Stomach (tissue), 4 donors: ENCODE measurements at regions not wholly inside any gene's neighbourhood (a gene's known extent, or its start where the extent isn't known, plus 50 kb on each side); places are given as distances from the start of the nearest gene placed in this dataset.

Experiments used
- CTCF ChIP-seq, 7 experiments: fragments of 450-650 bp in 4 of 7; fragments of 200-600 bp in 3 of 7; sonication (generic) in 3 of 7; IDR thresholded peaks; one replicate each; pipeline ENCODE4 v1.5.1; 2016 to 2019; ENCODE audit warnings: antibody characterized with exemption in 7 of 7, control low read depth in 2 of 7, mild to moderate bottlenecking in 1 of 7
- EP300 ChIP-seq: sonication (generic); formaldehyde crosslinking; IDR thresholded peaks from one replicate; pipeline ENCODE4 v1.6.1; 2017; ENCODE audit warnings: antibody characterized with exemption

- TF ChIP-seq CTCF (IDR thresholded peaks at IDR 0.05) (no peak), EP300 (no peak)
Measured at GRCh38 chr1:175803413-175803812, 60.0 kb upstream of the TNR start.
